Head of caudate nucleus (tissue), 42 donors: ENCODE measurements at regions not wholly inside any gene's neighbourhood (a gene's known extent, or its start where the extent isn't known, plus 50 kb on each side); places are given as distances from the start of the nearest gene placed in this dataset.
A peak's percentile ranks its signal among the peaks of the same experiment; 100 is the strongest.
"Not testable (repeated sequence)": the region's sequence is repeated elsewhere in the genome, so short reads cannot be mapped to it uniquely, and the experiment has no call there.

Source experiments
- DNase-seq, 42 donors: peaks; one replicate each; pipeline versions ENCODE4 v3.0.0 to v3.0.0-alpha.2; 2020 to 2021; ENCODE audit warnings: mixed read lengths in 7 of 42
- intact Hi-C: fragments of 100-400 bp; cut with DNase I; formaldehyde crosslinking; loops from one replicate; pipeline ENCODE4 v1.15.0; 2022

DNA sequence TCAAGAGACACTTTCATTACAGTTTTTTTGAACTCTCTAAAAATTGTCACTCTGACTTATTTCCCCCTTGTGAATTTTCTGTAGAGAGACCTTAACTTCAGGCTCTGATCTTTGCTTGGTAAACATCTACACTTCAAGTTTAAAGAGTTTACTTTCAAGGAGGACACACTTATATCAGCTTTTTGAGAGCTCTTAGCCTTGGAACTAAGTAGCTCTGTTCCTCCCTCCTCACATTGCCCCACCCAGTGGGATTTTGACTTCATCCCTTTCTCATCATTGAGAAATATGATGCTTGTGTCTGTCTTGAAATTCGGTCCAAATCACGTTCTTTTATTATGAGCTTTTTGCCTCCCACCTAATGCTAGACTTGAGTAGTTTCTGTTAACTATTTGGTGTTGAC is 433.4 kb upstream of the MEIS1 start:
- DNase-seq, result no peak
- intact Hi-C loops, result no loop called here

DNA sequence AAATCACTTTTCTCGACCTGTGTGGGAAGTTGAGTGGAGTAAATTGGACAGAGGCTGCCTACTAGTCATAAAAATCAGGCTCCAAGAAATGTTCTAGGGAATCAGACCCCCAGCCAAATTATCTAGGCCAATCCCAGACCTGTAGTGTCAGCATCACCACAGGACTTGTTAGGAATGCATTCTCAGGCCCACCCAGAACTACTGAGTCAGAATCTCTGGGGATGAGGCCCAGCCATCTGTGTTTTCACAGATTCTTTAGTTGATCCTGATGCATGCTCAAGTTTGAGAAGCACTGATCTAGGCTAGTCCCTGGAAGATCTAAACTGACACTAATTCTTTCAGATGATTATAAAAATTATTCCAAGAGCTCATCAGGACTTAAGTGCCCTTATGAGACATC is 434.0 kb upstream of the MEIS1 start:
- DNase-seq, result no peak
- intact Hi-C loops, result no loop called here

DNA sequence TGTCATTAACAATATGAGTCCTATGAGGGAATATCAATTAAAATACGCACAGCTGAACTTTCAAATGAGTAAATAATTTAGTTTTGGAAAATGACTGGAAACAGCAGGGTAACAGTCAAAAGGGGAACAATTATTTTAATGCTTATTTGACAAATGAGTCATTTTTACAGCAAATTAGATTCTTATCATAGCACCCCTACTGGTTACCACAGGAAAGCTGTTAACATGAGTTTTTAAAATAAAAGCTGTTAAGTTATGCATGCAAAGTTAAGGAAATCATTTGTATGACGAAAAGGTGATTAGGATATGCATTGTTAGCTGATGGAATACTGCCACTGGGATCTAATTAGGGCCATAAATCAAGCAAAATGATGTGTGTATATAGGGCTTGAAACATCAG is 435.1 kb upstream of the MEIS1 start:
- intact Hi-C loops, result no loop called here
- DNase-seq, result no peak

DNA sequence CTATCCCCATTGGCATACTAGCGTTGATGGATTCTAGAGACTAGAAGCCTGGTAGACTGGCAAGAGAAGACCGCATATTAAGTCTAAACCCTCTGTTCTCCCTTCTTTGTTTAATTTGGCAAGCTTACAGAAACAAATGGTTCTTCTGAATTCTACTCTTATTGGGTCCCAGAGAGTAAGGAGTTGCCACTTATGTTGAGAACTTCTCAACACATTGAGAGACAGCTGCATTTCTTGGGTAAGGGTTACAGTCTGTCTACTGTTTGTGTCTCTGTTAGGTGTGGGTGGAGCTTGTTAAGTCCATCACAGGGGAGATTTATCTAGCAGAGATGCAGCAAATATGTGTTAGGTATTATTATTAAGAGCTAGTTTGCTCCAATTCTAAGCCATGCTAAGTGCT is 435.8 kb upstream of the MEIS1 start:
- DNase-seq, result no peak

DNA sequence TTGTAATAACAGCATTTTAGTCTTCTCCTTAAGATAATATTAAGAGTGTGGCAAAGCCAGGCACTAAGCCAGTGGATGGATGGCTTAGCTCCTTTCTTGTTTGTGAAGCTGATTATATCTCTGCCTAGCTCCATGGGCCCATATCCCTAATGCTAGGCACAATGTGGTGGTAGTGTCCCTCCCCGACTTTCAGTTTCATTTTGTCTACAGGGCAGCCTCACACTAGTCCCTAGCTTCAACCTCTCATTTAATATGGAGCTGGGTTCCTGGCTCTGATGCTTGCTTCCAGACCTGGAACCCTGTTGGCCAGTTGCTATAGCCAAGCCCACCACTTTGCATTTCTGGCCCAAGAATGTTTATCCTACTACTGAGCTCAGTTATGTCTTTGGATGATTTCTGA is 437.0 kb upstream of the MEIS1 start:
- intact Hi-C loops, result no loop called here

More for the DNA sequence above, 435.8 kb upstream of the MEIS1 start:
- intact Hi-C loops, result no loop called here

DNA sequence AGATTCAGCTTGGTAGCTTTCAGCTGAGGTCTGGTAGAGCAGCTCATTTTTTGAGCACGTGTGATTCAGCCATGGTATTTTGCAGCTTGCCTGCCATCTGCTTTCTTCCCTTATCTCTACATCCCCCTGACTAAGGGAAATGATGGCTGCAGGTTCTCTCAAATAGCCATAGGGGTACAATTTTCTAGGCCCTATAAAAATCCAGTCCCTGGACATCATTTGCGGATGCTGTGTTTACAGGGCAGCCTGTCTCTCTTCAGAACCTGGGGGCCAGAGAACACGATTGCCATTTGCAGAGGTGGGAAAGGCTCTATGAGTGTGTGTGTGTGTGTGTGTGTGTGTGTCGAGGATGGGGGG is 442.7 kb upstream of the MEIS1 start:
- no peak for DNase-seq
- intact Hi-C loops, result no loop called here

More for the DNA sequence above, 437.0 kb upstream of the MEIS1 start:
- DNase-seq, result no peak

DNA sequence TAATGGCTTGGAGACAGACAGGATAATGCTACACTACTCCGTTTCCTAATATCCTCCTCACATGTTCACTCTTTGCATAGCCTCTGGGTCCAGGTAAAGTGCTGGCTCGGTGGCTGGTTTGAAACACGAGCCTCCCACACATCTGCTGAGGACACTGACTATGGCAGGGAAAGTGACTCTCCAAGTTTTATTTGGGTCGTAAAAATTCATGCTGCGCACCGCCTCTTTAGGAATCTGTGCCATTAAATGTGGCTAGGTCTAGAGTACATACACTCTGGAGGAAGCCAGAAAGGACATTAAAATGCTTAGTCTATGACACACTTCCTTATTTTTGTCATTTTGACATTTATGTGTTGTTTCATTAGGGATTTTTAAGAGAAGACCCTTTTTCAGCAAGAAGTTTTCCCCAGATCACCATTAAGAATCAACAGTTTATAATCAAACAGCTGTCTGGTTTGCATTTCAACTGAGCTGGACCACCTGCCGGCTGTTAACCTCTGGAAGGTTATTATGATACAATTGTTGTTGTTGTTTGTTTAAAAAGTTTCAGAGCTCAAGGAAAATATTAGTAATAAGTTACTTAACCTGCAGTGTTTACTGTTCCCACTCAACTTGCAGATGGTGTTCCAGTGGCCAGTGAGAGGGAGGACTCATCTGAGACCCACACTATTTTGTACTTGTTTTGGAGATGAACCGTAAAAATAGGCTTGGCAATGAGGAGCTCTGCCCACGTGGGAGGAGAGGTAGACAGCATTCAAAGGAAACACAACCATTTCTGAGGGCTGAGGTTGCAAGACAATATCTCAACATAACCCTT is 443.3 kb upstream of the MEIS1 start:
- DNase-seq, result no peak
- intact Hi-C loops, result no loop called here

DNA sequence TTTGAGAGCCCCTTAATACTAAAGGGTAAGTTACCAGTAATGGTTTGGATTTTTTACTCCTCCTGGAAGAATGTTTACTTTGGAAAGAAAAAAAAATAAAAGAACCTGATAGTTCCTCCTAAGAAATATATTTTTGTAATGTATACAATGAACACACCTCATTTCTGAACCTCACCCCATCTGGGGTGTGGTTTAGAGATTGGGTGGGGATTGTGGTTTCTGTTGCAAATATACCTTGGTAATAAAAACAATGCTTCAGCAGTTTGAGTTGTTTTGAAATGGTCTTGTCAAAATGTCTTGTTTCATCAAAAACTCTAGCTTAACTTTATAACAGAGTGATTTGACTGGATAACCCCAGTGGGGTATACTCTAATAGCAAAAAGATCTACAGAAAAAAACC is 448.9 kb upstream of the MEIS1 start:
- intact Hi-C loops, result no loop called here
- no peak for DNase-seq

DNA sequence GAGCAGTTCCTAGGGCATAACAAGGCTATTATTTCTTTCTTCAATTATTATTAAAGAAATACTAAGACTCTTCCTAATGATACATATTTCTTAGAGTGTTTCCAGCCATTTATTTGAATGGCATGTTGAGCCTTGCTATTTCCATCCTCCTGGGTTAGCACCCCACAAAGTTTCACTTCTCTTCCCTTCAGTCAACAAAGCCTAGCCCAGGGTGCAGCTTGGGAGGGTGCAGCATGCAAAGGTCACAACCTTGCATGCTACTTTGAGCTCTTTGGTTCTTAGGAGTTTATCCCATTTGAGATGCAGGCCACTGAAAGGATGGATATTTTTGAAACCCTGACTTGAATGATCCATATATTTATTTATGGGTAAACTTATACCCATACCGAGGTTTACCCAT is 454.4 kb upstream of the MEIS1 start:
- DNase-seq, result no peak
- intact Hi-C loops, result no loop called here

DNA sequence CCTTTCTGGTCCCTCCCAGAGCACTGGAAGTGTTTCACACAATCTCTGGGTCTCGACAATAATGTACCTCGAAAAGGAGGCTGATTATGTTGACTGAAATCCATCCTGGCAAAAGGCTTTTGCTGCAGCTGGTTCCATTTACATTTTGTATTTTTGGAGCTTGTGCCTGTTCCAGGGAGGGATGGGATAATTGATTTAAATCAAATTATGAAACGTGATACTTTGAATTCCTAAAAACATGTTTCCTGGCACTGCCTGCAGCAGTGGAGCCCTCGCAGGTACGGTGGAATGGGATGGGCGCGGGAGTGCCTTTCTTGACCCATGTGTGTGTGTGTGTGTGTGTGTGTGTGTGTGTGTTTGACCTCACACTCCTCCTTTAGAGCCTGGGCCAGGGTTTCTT is 455.5 kb upstream of the MEIS1 start:
- no peak for DNase-seq
- intact Hi-C loops, result no loop called here

DNA sequence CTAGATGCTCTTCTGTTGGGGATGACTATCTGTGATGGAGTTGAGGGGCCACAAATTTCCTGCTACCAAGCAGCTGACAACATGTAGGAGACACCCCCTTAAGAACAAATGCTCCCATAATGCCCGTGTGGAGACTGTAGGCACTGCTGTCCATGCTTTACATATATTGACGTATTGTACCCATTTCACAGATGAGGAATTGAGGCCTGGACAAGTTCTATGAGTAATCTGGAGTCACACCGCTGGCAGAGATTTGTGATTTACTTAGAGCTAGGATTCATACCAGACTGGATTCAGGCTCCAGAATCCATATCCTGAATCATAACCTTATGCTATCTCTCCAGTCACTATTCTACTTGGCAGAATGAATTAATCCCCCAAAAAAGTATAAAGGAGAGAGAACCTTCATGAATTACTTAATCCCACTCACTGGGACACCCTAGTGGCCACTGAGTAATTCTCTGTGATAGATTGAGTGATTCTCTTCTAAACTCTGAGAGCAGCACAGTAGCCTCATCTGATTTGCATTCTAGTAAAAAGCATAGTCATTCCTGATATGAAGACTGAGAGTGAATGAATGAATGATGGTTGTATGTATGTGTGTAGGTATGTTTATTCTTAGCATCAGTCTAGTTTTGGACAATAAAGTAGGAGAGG is 460.7 kb upstream of the MEIS1 start:
- intact Hi-C loops, result no loop called here
- DNase-seq, result no peak

DNA sequence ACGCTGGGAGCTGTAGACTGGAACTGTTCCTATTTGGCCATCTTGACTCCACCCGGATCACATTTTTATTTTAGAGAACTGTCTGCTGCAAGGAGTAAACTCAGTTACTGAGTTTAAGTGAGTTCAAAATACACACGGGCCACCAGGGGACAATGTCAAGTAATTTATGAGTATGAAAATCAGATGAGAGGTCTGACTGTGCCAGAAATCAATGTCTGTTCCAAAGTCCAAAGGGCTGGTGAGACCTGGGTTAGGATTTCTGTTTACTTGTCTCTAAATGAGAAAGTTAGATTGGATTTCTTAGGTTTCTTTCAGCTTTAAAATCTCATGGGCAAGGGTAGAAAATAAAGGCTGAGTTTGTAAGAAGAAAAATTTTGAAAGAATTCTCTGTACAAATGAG is 465.8 kb upstream of the MEIS1 start:
- DNase-seq, result no peak
- intact Hi-C loops, result no loop called here

DNA sequence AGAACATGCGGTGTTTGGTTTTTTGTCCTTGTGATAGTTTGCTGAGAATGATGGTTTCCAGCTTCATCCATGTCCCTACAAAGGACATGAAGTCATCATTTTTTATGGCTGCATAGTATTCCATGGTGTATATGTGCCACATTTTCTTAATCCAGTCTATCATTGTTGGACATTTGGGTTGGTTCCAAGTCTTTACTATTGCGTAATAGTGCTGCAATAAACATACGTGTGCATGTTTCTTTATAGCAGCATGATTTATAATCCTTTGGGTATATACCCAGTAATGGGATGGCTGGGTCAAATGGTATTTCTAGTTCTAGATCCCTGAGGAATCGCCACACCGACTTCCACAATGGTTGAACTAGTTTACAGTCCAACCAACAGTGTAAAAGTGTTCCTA is 471.6 kb upstream of the MEIS1 start:
- intact Hi-C loops, DNase-seq: not testable (repeated sequence)

DNA sequence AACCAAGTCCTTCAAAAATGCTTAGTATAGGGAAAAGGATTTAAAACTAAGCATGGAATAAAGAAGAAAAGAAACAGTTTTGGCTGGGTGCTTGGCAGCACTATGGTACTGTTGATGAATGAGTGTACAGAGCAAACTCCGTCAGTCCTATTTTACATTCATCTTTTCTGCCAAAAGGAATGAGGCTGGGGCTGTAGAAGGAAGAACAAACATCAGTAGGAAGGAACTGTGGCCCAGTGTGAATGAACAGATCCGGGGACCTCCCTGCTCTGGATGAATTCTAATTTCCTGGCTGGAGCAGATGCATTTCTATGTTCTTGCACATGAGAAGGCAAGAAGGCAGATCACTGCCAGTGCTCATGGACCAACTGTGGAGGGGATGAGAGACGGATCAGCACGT is 474.0 kb upstream of the MEIS1 start:
- peak in 7 of 42 donors; percentile 6 to 36 (median 16) for DNase-seq
- intact Hi-C loops, result no loop called here

DNA sequence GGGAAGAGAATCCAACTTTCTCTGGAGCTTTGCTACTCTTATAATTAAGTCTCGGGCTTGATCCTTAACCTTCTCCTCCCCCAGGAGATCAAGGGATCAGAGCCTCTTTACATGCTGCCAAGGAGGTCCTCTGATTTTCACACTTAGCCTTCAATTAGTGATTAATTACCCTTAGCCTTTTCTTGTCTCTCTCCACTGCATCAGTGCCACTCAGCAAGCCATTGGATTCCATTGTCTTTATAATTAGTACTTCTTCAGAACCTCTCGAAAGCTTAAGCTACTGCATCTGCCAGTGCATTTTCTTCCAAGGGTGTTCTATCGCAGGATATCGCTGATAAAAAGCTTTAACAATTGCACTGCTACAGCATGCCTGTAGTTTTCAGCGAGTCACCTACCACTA is 477.0 kb upstream of the MEIS1 start:
- no peak for DNase-seq
- intact Hi-C loops, result no loop called here

DNA sequence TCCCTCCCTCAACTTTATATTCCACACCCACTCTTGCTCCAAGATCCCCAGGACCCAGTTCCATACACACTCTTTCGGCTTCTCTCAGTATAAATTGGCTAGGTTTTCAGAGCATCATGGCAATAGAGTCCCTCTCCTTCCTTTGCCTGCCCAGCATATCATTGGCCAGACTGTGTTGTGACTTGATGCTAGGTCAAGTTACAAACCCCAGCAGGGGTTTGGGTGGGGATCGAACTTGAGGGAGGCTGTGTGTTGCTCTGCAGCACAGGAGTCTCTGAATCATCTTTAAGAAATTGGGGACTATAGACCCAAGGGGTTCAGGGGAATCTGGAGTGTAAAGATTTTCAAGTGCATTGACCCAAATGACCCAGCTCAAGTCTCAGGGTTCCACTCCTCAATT is 477.5 kb upstream of the MEIS1 start:
- no peak for DNase-seq
- intact Hi-C loops, result no loop called here

DNA sequence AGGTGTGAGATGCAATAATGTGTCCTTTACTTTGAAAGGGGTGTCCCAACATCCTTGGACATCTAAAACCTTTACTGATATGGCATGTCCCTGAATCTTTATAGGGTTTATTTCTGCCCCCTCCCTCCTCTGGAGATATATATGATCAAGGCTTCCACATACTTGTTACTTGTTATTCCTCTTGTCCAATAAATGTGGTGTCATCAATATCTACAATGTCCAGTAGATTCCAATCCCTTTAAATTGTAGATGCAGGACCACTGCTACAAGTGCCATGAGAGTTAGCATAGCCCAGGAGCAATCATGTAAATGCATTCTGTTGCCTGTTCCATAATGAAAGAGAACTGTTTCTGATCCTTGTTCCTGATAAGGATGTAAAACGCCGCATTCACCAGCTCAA is 479.7 kb upstream of the MEIS1 start:
- DNase-seq, result no peak
- intact Hi-C loops, result no loop called here

DNA sequence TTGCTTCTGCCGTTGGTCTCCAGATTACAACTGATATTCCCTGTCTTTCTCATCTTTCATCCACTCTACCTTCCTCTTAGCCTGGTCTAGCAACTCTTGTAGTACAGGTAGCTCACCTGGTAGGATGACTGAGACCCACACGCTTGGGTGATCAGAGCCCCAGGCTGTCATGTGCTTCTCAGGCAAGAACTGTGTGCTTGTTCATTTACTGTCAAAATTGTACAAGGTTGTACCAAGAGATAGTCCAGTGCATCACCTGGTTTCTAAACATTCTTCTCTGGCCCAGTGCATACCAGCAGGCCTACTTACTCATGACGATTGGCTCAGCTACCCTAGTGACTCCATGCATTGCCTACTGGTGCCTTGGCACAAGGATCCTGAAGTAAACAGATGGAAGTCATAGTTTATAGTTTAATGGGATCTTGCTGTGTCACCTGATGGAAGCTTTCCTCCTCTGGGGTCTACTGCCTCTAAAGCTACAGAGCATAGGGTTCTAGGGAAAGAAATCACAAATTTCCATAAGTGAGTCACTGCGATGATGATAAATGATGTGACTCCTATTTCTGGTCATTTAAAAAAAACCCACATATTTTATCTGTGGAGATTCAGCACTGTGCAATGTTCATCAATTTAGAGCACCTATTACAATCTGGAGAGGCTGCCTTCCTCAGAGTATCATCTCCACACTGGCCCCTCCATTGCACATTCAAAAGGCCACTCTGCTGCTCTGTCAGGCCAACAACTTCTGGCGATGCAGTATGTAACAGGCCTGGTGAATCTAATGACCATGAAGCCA is 481.8 kb upstream of the MEIS1 start:
- intact Hi-C loops, result no loop called here
- DNase-seq, result no peak

DNA sequence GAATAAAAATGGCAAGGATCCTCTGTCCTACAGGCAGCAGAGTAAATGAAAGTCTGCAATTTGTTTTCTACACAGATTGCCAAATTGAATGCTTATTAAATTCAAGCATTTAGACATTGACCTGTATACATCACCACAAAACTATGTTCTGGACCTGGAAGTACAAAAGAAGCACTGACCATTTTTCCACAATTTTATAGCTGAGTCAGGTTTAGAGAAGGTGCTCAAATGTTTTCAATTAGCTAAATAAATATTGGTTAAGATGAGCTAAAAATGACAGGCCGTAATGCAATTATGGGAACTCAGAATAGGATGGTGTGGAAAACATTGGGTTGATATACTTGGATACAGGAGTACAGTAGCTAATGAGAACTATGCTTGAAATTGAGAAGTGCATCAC is 490.7 kb upstream of the MEIS1 start:
- intact Hi-C loops, result no loop called here
- no peak for DNase-seq

DNA sequence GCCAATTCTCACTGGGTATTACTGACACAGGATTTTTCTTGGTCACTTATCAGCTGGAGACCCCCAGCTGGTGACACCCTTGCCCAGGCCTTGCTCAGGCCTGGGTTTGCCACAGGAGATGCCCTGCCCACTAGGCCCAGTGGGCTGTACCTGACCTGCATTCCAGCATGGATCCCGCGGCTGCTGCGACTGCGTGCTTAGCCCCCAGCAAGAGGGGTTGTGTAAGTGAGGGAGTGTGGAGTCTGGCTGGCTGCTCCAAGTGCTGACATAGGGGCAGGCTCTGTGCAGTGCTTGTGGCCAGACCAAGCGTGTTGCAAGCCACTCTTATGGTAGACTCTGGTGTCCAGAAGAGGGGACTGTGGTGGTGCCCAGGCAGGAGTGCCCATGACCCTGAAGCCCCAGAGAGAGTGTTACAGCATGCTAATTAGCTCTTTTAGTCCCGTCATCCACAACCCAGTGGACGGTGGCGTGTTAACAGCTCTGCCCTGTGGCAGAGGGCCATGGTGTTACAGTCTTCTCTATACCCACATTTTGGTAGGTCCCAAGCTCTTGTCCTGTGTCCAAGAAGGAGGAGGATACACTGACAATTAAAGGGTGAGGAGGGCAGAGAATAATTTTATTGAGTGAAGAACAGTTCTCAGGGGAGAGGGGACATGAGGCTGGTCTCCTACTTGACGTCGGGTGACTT is 491.7 kb upstream of the MEIS1 start:
- intact Hi-C loops, result no loop called here
- DNase-seq, result no peak
